GM23338 (cell line): ENCODE measurements at regions not wholly inside any gene's neighbourhood (a gene's known extent, or its start where the extent isn't known, plus 50 kb on each side); places are given as distances from the start of the nearest gene placed in this dataset.

ENCODE experiments used
- ATAC-seq: fragments of 200-7000 bp; cut with Tn5 transposase; 3 replicates; pipeline ENCODE4 v1.9.1; 2020
- DNase-seq: peaks from one replicate; pipeline ENCODE4 v3.0.0-alpha.2; 2015; ENCODE audit warnings: low spot score
- H2AFZ ChIP-seq: fragments of 200-600 bp; sonication (generic); 2 replicates; pipeline ENCODE4 v1.8.0; 2016; ENCODE audit warnings: antibody characterized with exemption, mild to moderate bottlenecking, moderate library complexity
- H3F3A ChIP-seq: fragments of 200-600 bp; sonication (generic); replicated peaks from 2 replicates; pipeline ENCODE4 v1.8.0; 2017; ENCODE audit warnings: antibody characterized with exemption, mixed run types, low read depth
- H3K27ac ChIP-seq: fragments of 200-600 bp; sonication (generic); 2 replicates; pipeline ENCODE4 v1.6.1; 2016; ENCODE audit warnings: low read depth
- H3K27me3 ChIP-seq: fragments of 200-600 bp; sonication (generic); 2 replicates; pipeline ENCODE4 v1.8.0; 2016; ENCODE audit warnings: mild to moderate bottlenecking, mixed run types, moderate library complexity; ENCODE audit not compliant: insufficient read depth
- H3K36me3 ChIP-seq: fragments of 200-600 bp; sonication (generic); 2 replicates; pipeline ENCODE4 v1.8.0; 2016; ENCODE audit warnings: mild to moderate bottlenecking; ENCODE audit not compliant: insufficient read depth
- H3K4me1 ChIP-seq: fragments of 200-600 bp; sonication (generic); 2 replicates; pipeline ENCODE4 v1.8.0; 2016; ENCODE audit warnings: mild to moderate bottlenecking, moderate library complexity; ENCODE audit not compliant: insufficient read depth
- H3K4me2 ChIP-seq: fragments of 200-600 bp; sonication (generic); 2 replicates; pipeline ENCODE4 v1.7.1; 2017; ENCODE audit warnings: mixed run types
- H3K4me3 ChIP-seq: fragments of 200-600 bp; sonication (generic); 2 replicates; pipeline ENCODE4 v1.6.1; 2016; ENCODE audit warnings: mixed run types
- H3K79me2 ChIP-seq: fragments of 200-600 bp; sonication (generic); replicated peaks from 2 replicates; pipeline ENCODE4 v1.8.0; 2017; ENCODE audit warnings: mild to moderate bottlenecking; ENCODE audit not compliant: insufficient read depth
- H3K9me2 ChIP-seq: fragments of 200-600 bp; sonication (generic); 2 replicates; pipeline ENCODE4 v1.8.0; 2017; ENCODE audit not compliant: insufficient read depth
- H4K20me1 ChIP-seq: fragments of 200-600 bp; sonication (generic); replicated peaks from 2 replicates; pipeline ENCODE4 v1.8.0; 2017; ENCODE audit warnings: mild to moderate bottlenecking; ENCODE audit not compliant: insufficient read depth
- H3K27ac Mint-ChIP-seq: 2 replicates; pipeline ENCODE4 v1.8.0; 2020; ENCODE audit warnings: inconsistent platforms, mild to moderate bottlenecking, moderate library complexity, mixed read lengths
- H3K27me3 Mint-ChIP-seq: 3 replicates; pipeline ENCODE4 v1.8.0; 2022; ENCODE audit warnings: low read depth, mild to moderate bottlenecking, moderate library complexity, mixed read lengths, inconsistent platforms; ENCODE audit not compliant: insufficient read depth, poor library complexity
- H3K36me3 Mint-ChIP-seq: 3 replicates; pipeline ENCODE4 v1.8.0; 2021; ENCODE audit warnings: low read depth, mild to moderate bottlenecking, inconsistent platforms, moderate library complexity, mixed read lengths
- H3K4me1 Mint-ChIP-seq: 3 replicates; pipeline ENCODE4 v1.8.0; 2020; ENCODE audit warnings: mild to moderate bottlenecking, inconsistent platforms, mixed read lengths
- H3K4me3 Mint-ChIP-seq: 3 replicates; pipeline ENCODE4 v1.8.0; 2021; ENCODE audit warnings: moderate library complexity, mild to moderate bottlenecking, inconsistent platforms, mixed read lengths
- H3K9me3 Mint-ChIP-seq: 3 replicates; pipeline ENCODE4 v1.8.0; 2020; ENCODE audit warnings: moderate library complexity, mild to moderate bottlenecking, inconsistent platforms, mixed read lengths
- CREB1 ChIP-seq: fragments of 250-450 bp; sonication (Bioruptor Pico); IDR thresholded peaks from 2 replicates; pipeline ENCODE4 v1.5.0; 2020; ENCODE audit warnings: low read depth, mild to moderate bottlenecking, moderate library complexity
- CTCF ChIP-seq, 2 experiments: fragments of 200-600 bp in 1 of 2; sonication (generic) in 1 of 2; conservative IDR thresholded peaks; 2 replicates each; pipeline versions ENCODE4 v1.5.1 to v1.6.1; 2016 to 2017; ENCODE audit warnings: antibody characterized with exemption in 2 of 2, low read depth in 2 of 2, mild to moderate bottlenecking in 2 of 2, moderate library complexity in 1 of 2
- ETS1 ChIP-seq: IDR thresholded peaks from 2 replicates; pipeline ENCODE4 v1.6.1; 2016; ENCODE audit warnings: antibody characterized with exemption
- EZH2 ChIP-seq: fragments of 200-600 bp; sonication (generic); IDR thresholded peaks from one replicate; pipeline ENCODE4 v1.8.0; 2017; ENCODE audit warnings: antibody characterized with exemption, mild to moderate bottlenecking, low read depth; ENCODE audit not compliant: unreplicated experiment
- JUNB ChIP-seq: IDR thresholded peaks from one replicate; pipeline ENCODE4 v1.6.1; 2016; ENCODE audit warnings: antibody characterized with exemption; ENCODE audit not compliant: unreplicated experiment
- NANOG ChIP-seq: IDR thresholded peaks from 2 replicates; pipeline ENCODE4 v1.6.1; 2016; ENCODE audit warnings: antibody characterized with exemption, borderline replicate concordance
- POLR2AphosphoS5 ChIP-seq: IDR thresholded peaks from 2 replicates; pipeline ENCODE4 v1.6.1; 2016; ENCODE audit warnings: antibody characterized with exemption, low read depth
- REST ChIP-seq: IDR thresholded peaks from one replicate; pipeline ENCODE4 v1.6.1; 2018; ENCODE audit warnings: antibody characterized with exemption; ENCODE audit not compliant: unreplicated experiment
- STAT1 ChIP-seq: IDR thresholded peaks from one replicate; pipeline ENCODE4 v1.6.1; 2016; ENCODE audit warnings: antibody characterized with exemption; ENCODE audit not compliant: unreplicated experiment
- ZNF114 ChIP-seq: fragments of 250-450 bp; sonication (Bioruptor Pico); IDR thresholded peaks from 2 replicates; pipeline ENCODE4 v1.5.0; 2020; ENCODE audit warnings: mild to moderate bottlenecking, moderate library complexity
- ZNF331 ChIP-seq: fragments of 250-450 bp; sonication (Bioruptor Pico); IDR thresholded peaks from 2 replicates; pipeline ENCODE4 v1.5.0; 2020; ENCODE audit warnings: low read depth, mild to moderate bottlenecking, moderate library complexity

- ATAC-seq: no peak
- Histone ChIP-seq H2AFZ (no peak overlapping the region), H3K9me2 (no peaks in the 10 kb centered on the region), H3K4me3 (no peak overlapping the region), H3K4me2 (no peak overlapping the region), H3K27me3 (no peaks in the 10 kb centered on the region), H4K20me1 (no peaks in the 10 kb centered on the region), H3K27ac (no peak overlapping the region), H3K36me3 (no peaks in the 10 kb centered on the region), H3K79me2 (no peaks in the 10 kb centered on the region), H3K4me1 (no peaks in the 10 kb centered on the region), H3F3A (no peaks in the 10 kb centered on the region)
- TF ChIP-seq ETS1 (no peak), CTCF (conservative IDR thresholded peaks at IDR 0.05; ENCODE audit: low read depth in 2 of 2) (no peak), CREB1 (CRISPR knock-in tag) (no peak), NANOG (no peak), REST (no peak), STAT1 (no peak), EZH2 (no peak), ZNF114 (CRISPR knock-in tag) (no peak), POLR2AphosphoS5 (no peak), ZNF331 (CRISPR knock-in tag) (no peak), JUNB (no peak)
- H3K27me3 Mint-ChIP-seq: peaks cover 6% of the 10 kb centered on the region
- H3K4me3 Mint-ChIP-seq: no peak overlapping the region
- no peak for DNase-seq
- H3K36me3 Mint-ChIP-seq: no peaks in the 10 kb centered on the region
- H3K9me3 Mint-ChIP-seq: no peaks in the 10 kb centered on the region; the same call in 2 of the 3 replicates
- H3K4me1 Mint-ChIP-seq: no peaks in the 10 kb centered on the region
- no peak overlapping the region for H3K27ac Mint-ChIP-seq
Observed at GRCh38 chr9:134237630-134238265, 73.4 kb upstream of the RNU6ATAC start.
